Right kidney (tissue), 1 donor: ENCODE measurements at regions not wholly inside any gene's neighbourhood (a gene's known extent, or its start where the extent isn't known, plus 50 kb on each side); places are given as distances from the start of the nearest gene placed in this dataset.

ENCODE experiments used
- DNase-seq: peaks from one replicate; pipeline ENCODE4 v3.0.0-alpha.2; 2016

DNA sequence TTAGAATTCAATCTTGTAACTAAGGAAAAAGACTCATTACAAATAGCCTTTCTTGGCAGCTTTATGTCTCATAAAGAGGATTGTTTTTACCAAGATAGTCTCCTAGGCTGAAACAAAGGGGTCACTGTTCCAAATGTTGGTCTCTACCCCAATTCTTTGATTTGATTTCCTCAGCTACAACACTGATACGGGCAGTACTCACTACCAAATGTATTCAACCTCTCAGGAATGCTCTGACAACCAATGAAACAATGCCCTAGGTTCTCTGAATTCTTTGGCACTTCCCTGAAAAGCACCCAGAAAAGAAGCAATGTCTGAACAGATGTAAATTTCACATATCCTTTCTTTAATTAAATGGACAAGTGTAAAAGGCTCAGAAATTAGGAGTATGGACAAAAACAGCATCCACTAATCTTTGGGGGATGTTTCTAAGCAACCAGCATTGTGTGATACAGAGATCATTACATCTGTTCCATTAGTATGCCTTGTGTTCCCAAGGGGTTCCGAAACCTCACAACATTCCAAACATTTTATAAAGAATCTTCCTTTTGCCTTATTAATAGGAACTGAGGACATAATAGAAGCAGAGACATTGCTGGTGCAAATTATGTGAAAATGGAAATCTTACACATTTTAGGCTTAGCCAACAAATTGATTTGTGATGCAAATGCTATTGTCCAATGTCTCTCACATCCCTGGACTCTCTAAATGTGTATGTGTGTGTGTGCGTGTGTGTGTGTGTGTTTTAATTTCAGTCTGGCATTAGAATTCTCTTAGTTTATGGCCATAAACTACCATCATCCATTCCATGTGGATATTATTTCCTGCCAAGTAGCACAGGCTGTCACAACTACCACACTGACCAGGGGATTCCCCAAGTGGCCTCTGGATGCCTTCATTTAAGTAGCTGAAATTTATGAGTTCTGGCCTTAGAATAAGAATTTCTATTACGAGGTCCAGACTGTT, 276.0 kb downstream of the MTX2 start:
- DNase-seq = no peak

- no peak for DNase-seq
Measured at GRCh38 chr2:176546550-176546949, 277.3 kb downstream of the MTX2 start.

DNA sequence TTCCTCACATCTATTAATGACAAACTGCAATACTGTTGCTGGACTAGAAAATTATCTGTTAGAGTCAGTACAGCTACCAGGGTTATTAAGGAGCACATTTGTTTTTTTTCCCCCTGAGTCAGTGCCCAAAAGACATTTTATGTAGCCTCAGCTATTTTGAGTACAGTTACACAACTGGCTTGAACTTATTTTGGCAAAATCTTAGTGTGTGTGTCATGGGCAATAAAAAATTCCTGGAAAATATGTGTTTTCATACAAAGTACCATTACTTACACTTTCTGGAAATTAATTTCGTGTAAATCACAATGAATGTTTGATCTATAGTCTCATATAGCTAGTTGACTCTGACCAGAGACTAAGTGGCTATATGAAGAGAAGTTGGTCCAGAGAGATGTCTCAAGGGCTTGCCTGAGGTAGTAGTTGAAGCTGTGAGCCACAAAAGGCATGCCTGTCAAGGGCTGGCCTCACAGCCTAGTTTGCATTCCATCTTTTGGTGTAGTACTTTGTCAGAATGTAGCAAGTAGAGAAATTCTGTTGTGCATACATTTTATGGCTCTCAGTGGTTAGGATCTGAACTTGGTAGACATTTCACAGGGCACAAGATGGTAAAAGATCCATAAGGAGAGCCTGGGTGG, 283.4 kb downstream of the MTX2 start:
- no peak for DNase-seq

DNA sequence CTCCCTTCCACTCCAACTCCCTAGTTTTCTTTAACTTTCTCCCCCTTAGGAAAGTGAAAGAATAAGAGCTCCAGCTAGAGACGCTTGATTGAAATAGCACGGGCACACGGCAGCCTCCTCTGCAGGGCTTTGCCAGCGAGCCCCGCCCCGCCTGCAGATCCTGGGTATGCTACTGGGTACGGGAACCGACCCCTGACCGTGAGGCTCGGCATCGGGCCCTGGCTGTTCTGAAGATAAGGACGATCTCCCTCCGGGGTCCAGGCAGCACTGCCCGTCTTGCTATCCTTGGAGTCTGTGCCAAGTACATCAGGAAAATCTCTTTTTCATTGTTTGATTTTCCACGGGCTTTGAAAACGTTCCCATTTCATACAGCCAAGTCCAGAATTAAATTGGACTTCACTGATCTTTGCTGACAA, 284.5 kb downstream of the MTX2 start:
- DNase-seq = peak; percentile 81

- DNase-seq = peak; percentile 85
Measured at GRCh38 chr2:176554101-176555048, 285.1 kb downstream of the MTX2 start.

GRCh38 chr2:176555112-176555511, 285.9 kb downstream of the MTX2 start:
- no peak for DNase-seq

GRCh38 chr2:176555781-176556180, 286.5 kb downstream of the MTX2 start:
- no peak for DNase-seq

- no peak for DNase-seq
Measured at GRCh38 chr2:176556373-176556772, 287.1 kb downstream of the MTX2 start.

GRCh38 chr2:176557821-176558220, 288.6 kb downstream of the MTX2 start:
- DNase-seq = no peak

- DNase-seq = no peak
Measured at GRCh38 chr2:176558574-176559140, 289.4 kb downstream of the MTX2 start.

DNA sequence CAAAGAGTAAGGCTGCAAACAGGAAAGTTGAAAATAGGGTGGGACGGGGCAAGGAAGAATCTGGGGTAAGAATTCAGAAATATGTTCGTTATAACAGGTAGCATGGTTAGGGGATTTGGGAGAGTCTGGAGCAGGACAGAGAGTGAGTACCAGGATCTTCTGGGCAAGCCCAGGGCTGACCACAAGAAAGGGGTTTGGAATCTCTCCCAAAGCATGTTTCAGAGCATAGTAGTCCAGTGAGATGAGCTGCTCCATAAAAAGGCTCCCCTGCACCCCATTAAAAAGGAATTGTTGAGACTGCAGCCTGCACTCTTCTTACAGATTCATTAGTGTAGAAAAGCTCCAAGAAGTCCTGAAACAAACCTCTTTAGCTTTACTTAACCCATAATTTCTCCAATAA, 291.1 kb downstream of the MTX2 start:
- DNase-seq = no peak

GRCh38 chr2:176561706-176562105, 292.5 kb downstream of the MTX2 start:
- no peak for DNase-seq

GRCh38 chr2:176562359-176563078, 293.3 kb downstream of the MTX2 start:
- DNase-seq = no peak

DNA sequence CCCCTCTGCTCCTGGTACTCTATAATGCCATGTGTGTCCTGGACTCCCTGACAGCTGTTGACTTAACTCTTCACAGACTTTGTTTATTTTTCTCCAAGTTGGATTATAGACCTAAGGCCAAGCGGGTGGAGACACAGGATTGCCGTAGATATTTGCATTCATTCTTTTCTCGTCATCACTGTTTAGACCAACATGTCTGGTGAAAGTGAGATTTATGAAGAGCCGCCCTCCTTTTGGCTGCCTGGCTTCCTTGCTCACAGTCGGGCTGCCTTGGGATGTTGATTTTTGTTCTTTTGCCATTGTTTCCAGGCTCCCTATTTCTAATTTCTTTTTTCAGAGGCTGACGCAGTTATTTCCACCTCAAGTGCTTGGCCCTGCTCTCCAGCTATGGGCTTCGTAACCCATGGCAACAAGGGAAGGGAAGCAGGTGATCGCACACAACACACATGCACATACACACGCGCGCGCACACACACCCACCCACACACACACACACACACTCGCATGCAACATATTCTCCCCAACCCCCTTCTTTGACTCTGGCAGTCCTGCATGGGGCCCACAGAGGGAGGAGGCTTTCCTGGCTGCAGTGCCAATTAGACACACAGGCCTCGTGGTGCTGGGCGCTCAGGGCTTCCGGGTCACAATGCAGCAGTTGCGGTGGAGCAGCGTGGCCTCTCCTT, 296.5 kb downstream of the MTX2 start:
- DNase-seq = peak; percentile 63

GRCh38 chr2:176566496-176566895, 297.3 kb downstream of the MTX2 start:
- no peak for DNase-seq

DNA sequence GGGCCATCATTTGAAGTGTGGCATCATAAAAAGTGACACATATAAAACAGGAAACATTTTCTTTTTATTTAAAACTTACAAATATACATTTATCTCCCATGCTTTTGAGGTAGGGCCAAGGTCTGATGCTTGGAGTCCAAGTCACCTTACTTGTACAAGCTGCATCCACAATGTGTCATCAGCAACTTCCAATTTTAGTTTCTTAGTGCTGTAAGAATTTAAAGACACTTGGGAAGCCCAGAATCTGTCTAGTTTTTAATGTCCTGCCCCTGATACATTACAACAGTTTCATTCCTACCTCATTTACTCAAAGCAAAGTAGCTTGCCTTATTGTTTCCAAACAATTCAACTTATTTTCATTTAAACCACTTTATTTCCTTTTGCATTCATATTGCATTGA, 297.7 kb downstream of the MTX2 start:
- no peak for DNase-seq

DNA sequence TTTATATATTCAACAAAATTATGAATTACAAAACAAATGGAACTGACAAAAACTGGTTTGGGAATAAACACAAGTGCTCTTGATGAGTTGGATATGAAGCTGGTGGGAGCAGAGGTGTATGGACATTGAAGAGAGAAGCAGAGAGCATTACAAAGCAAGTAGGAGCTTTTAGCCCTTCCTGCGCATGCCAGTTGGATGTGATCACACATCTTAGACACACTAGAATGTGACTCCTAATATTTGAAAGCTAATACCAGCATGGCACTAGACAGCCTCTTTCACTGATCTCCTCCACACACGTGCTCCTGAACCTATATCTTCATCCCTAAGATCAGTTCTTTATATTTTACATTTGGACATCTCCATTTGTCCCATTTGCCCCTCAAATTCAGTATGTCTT, 298.1 kb downstream of the MTX2 start:
- no peak for DNase-seq

GRCh38 chr2:176569574-176569973, 300.3 kb downstream of the MTX2 start:
- no peak for DNase-seq

DNA sequence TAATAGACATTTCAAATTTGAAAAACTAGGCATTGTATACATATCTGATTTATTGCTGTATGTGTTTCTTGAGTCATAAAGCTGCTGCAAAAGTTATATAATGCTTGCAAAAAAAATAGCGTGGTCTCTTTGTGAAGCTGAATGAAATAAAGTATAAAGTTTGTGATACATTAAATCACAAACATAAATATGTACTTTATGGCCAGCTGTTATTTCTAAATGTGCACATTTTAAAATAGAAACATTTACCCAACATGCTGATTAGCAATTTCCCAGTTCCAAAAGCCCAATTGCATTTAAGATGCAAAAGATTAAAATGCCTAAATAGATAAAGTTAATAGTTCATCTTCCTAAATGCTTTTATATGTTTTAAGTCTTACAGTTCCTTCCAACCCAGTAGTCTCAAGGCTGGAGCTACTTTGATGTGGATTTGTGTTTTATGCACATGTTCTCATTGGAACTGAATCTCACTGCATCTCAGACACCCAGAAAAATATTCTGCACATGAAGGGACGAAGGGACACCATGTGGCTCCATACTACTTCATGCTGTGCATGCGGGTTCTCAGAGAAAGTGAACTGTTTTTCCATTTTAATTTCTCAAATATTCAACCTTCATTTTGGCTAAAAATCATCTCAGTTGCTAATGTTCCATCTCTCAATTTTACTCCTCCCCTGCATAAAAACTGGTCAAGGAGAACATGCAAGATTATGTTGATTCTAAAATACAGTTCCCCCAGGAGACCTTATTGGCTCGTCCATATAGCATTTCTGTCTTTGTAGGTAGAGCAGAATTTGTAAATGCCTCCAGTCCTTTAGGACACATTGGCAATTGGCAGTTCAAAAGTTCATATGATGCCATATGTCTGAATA, 304.6 kb downstream of the MTX2 start:
- DNase-seq = no peak
